ENCODE measurements at regions not wholly inside any gene's neighbourhood (a gene's known extent, or its start where the extent isn't known, plus 50 kb on each side); places are given as distances from the start of the nearest gene placed in this dataset.

GRCh38 chr4:22216278-22216677, 267.7 kb upstream of the KCNIP4 start:
- peaks cover 2% of the 10 kb centered on the region for H3K9me3 Mint-ChIP-seq (ENCODE audit: unreplicated experiment)

GRCh38 chr4:22215084-22215483, 266.5 kb upstream of the KCNIP4 start:
- peaks cover 2% of the 10 kb centered on the region for H3K4me1 Mint-ChIP-seq (ENCODE audit: low read depth, unreplicated experiment)
- peaks cover 2% of the 10 kb centered on the region for H3K9me3 Mint-ChIP-seq (ENCODE audit: unreplicated experiment)
- DNase-seq, result no peak
- TF ChIP-seq CTCF (IDR thresholded peaks at IDR 0.05; ENCODE audit: partially characterized antibody, unreplicated experiment), result no peak
- H3K27ac Mint-ChIP-seq (ENCODE audit: unreplicated experiment), result no peak overlapping the region
- H3K27me3 Mint-ChIP-seq (ENCODE audit: unreplicated experiment), result no peaks in the 10 kb centered on the region
- H3K4me3 Mint-ChIP-seq (ENCODE audit: unreplicated experiment), result no peak overlapping the region
- H3K36me3 Mint-ChIP-seq (ENCODE audit: unreplicated experiment), result no peaks in the 10 kb centered on the region

More at GRCh38 chr4:22216278-22216677, 267.7 kb upstream of the KCNIP4 start:
- Mint-ChIP-seq H3K36me3 (ENCODE audit: unreplicated experiment) (no peaks in the 10 kb centered on the region), H3K4me1 (ENCODE audit: low read depth, unreplicated experiment) (peaks cover 2% of the 10 kb centered on the region), H3K27me3 (ENCODE audit: unreplicated experiment) (no peaks in the 10 kb centered on the region), H3K4me3 (ENCODE audit: unreplicated experiment) (no peak overlapping the region), H3K27ac (ENCODE audit: unreplicated experiment) (no peak overlapping the region)
- DNase-seq, result no peak
- TF ChIP-seq CTCF (IDR thresholded peaks at IDR 0.05; ENCODE audit: partially characterized antibody, unreplicated experiment), result no peak

GRCh38 chr4:22203711-22204011, 255.1 kb upstream of the KCNIP4 start:
- no peak for DNase-seq
- Mint-ChIP-seq H3K4me3 (ENCODE audit: unreplicated experiment) (no peak overlapping the region), H3K9me3 (ENCODE audit: unreplicated experiment) (no peaks in the 10 kb centered on the region), H3K36me3 (ENCODE audit: unreplicated experiment) (no peaks in the 10 kb centered on the region), H3K27ac (ENCODE audit: unreplicated experiment) (no peak overlapping the region), H3K4me1 (ENCODE audit: low read depth, unreplicated experiment) (no peaks in the 10 kb centered on the region), H3K27me3 (ENCODE audit: unreplicated experiment) (no peaks in the 10 kb centered on the region)
- TF ChIP-seq CTCF (IDR thresholded peaks at IDR 0.05; ENCODE audit: partially characterized antibody, unreplicated experiment), result no peak

- H3K27ac Mint-ChIP-seq (ENCODE audit: unreplicated experiment), result no peak overlapping the region
- no peaks in the 10 kb centered on the region for H3K36me3 Mint-ChIP-seq (ENCODE audit: unreplicated experiment)
- H3K4me3 Mint-ChIP-seq (ENCODE audit: unreplicated experiment), result no peak overlapping the region
- no peak for DNase-seq
- H3K4me1 Mint-ChIP-seq (ENCODE audit: low read depth, unreplicated experiment), result no peaks in the 10 kb centered on the region
- H3K9me3 Mint-ChIP-seq (ENCODE audit: unreplicated experiment), result no peaks in the 10 kb centered on the region
- no peak for TF ChIP-seq CTCF (IDR thresholded peaks at IDR 0.05; ENCODE audit: partially characterized antibody, unreplicated experiment)
- no peaks in the 10 kb centered on the region for H3K27me3 Mint-ChIP-seq (ENCODE audit: unreplicated experiment)
These were observed 254.6 kb upstream of the KCNIP4 start for GRCh38 chr4:22202975-22203710.

- no peak for DNase-seq
- H3K9me3 Mint-ChIP-seq (ENCODE audit: unreplicated experiment), result no peaks in the 10 kb centered on the region
- no peak overlapping the region for H3K27ac Mint-ChIP-seq (ENCODE audit: unreplicated experiment)
- no peaks in the 10 kb centered on the region for H3K4me1 Mint-ChIP-seq (ENCODE audit: low read depth, unreplicated experiment)
- no peaks in the 10 kb centered on the region for H3K36me3 Mint-ChIP-seq (ENCODE audit: unreplicated experiment)
- H3K4me3 Mint-ChIP-seq (ENCODE audit: unreplicated experiment), result no peak overlapping the region
- no peak for TF ChIP-seq CTCF (IDR thresholded peaks at IDR 0.05; ENCODE audit: partially characterized antibody, unreplicated experiment)
- no peaks in the 10 kb centered on the region for H3K27me3 Mint-ChIP-seq (ENCODE audit: unreplicated experiment)
These were observed 253.8 kb upstream of the KCNIP4 start for GRCh38 chr4:22202246-22202974.

Measured in glutamatergic neuron (in vitro differentiated cells).